Fibroblast of lung (primary cell): ENCODE measurements at regions not wholly inside any gene's neighbourhood (a gene's known extent, or its start where the extent isn't known, plus 50 kb on each side); places are given as distances from the start of the nearest gene placed in this dataset.

Source experiments
- DNase-seq, 2 donors: peaks; one replicate each; pipeline versions ENCODE4 v3.0.0 to v3.0.0-alpha.2; 2010; ENCODE audit warnings: low read depth in 2 of 2
- H2AFZ ChIP-seq: 2 replicates; pipeline ENCODE4 v1.5.1; 2012; ENCODE audit warnings: low read length, control low read depth, inconsistent platforms
- H3K27ac ChIP-seq: 2 replicates; pipeline ENCODE4 v1.5.1; 2011; ENCODE audit warnings: low read length, control low read depth; ENCODE audit not compliant: insufficient read depth
- H3K27me3 ChIP-seq: 2 replicates; pipeline ENCODE4 v1.5.1; 2011; ENCODE audit warnings: mild to moderate bottlenecking, low read length; ENCODE audit not compliant: control insufficient read depth, insufficient read depth
- H3K36me3 ChIP-seq: 2 replicates; pipeline ENCODE4 v1.5.1; 2011; ENCODE audit warnings: low read length; ENCODE audit not compliant: control insufficient read depth, insufficient read depth
- H3K4me1 ChIP-seq: 2 replicates; pipeline ENCODE4 v1.5.1; 2011; ENCODE audit warnings: low read length; ENCODE audit not compliant: control insufficient read depth, insufficient read depth; ENCODE audit errors: extremely low read depth
- H3K4me2 ChIP-seq: 2 replicates; pipeline ENCODE4 v1.5.1; 2011; ENCODE audit warnings: low read length, control low read depth; ENCODE audit not compliant: insufficient read depth; ENCODE audit errors: extremely low read depth
- H3K4me3 ChIP-seq, 4 experiments: fragments of 200-600 bp in 1 of 4; sonication (generic) in 1 of 4; replicated peaks in 1 of 4; 2 replicates each; pipeline ENCODE4 v1.5.1; 2011 to 2016; ENCODE audit warnings: low read length in 4 of 4, low read depth in 3 of 4, mild to moderate bottlenecking in 3 of 4, control low read depth in 2 of 4, inconsistent platforms in 1 of 4, mixed read lengths in 1 of 4; ENCODE audit not compliant: insufficient read depth in 1 of 4; ENCODE audit errors: control extremely low read depth in 1 of 4
- H3K79me2 ChIP-seq: 2 replicates; pipeline ENCODE4 v1.5.1; 2012; ENCODE audit warnings: mild to moderate bottlenecking, low read length, inconsistent platforms; ENCODE audit not compliant: control insufficient read depth, insufficient read depth
- H3K9ac ChIP-seq: 2 replicates; pipeline ENCODE4 v1.5.1; 2011; ENCODE audit warnings: mild to moderate bottlenecking, low read length, control low read depth; ENCODE audit not compliant: insufficient read depth
- H3K9me3 ChIP-seq: 2 replicates; pipeline ENCODE4 v1.5.1; 2012; ENCODE audit warnings: low read depth, low read length; ENCODE audit not compliant: control insufficient read depth, insufficient read depth
- H4K20me1 ChIP-seq: 2 replicates; pipeline ENCODE4 v1.5.1; 2011; ENCODE audit warnings: low read length; ENCODE audit not compliant: control insufficient read depth, insufficient read depth; ENCODE audit errors: extremely low read depth
- EZH2 ChIP-seq: IDR thresholded peaks from 2 replicates; pipeline ENCODE4 v1.5.1; 2012; ENCODE audit warnings: low read length, control low read depth, mild to moderate bottlenecking; ENCODE audit errors: missing control alignments
- TF ChIP-seq, protein P1 (sequence below), 2 donors: IDR thresholded peaks in 1 of 2; conservative IDR thresholded peaks in 1 of 2; 1 replicate in 1 of 2; 2 replicates in 1 of 2; pipeline ENCODE4 v1.5.1; 2011 to 2012; ENCODE audit warnings: low read length in 2 of 2, control low read depth in 1 of 2, inconsistent platforms in 1 of 2, low read depth in 1 of 2, mild to moderate bottlenecking in 1 of 2

DNA sequence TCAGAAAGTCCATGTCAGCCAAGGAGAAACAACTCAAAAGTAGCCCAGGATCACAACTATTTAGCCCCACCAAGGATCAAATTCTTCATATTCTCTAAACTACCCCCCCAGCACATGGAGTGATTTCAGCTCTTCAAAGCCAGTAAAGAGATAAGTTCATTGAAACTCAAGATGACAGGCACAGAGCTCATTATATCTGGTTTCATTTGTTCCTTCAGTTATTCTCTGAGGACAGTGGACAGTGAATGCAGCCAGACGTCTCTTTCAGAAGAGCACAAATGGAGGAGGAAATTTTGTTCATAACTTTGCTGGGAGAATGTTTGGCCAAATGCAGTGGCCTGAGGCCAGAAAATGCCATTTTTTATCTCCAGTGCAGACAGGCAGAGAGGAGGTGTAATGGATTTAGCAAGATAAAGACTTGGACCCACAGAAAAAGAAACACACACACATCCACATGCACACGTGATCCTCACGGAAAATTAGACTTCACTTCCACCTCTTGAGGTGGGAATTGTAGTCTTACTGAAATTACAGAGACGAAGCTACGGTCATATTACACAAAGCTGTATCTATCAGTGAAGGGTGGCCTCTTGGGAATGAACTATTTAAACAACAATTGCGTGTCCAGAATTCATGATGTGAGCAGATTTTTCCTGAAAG lies 64.6 kb downstream of the HES1 start:
- H3K4me3 ChIP-seq: no peak overlapping the region
- no peak overlapping the region for H3K27ac ChIP-seq
- no peaks in the 10 kb centered on the region for H4K20me1 ChIP-seq
- H3K79me2 ChIP-seq: no peaks in the 10 kb centered on the region
- H3K4me1 ChIP-seq: no peaks in the 10 kb centered on the region
- no peaks in the 10 kb centered on the region for H3K36me3 ChIP-seq
- peaks cover 20% of the 10 kb centered on the region for H3K27me3 ChIP-seq
- no peaks in the 10 kb centered on the region for H3K9me3 ChIP-seq
- H2AFZ ChIP-seq: no peak overlapping the region
- H3K9ac ChIP-seq: no peak overlapping the region
- no peak overlapping the region for H3K4me2 ChIP-seq
- TF ChIP-seq, protein P1, sequence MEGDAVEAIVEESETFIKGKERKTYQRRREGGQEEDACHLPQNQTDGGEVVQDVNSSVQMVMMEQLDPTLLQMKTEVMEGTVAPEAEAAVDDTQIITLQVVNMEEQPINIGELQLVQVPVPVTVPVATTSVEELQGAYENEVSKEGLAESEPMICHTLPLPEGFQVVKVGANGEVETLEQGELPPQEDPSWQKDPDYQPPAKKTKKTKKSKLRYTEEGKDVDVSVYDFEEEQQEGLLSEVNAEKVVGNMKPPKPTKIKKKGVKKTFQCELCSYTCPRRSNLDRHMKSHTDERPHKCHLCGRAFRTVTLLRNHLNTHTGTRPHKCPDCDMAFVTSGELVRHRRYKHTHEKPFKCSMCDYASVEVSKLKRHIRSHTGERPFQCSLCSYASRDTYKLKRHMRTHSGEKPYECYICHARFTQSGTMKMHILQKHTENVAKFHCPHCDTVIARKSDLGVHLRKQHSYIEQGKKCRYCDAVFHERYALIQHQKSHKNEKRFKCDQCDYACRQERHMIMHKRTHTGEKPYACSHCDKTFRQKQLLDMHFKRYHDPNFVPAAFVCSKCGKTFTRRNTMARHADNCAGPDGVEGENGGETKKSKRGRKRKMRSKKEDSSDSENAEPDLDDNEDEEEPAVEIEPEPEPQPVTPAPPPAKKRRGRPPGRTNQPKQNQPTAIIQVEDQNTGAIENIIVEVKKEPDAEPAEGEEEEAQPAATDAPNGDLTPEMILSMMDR (conservative IDR thresholded peaks at IDR 0.05 in 1 of 2, IDR thresholded peaks at IDR 0.05 in 1 of 2; ENCODE audit: low read depth in 1 of 2, low read length in 2 of 2): no peak
- TF ChIP-seq EZH2: no peak
- peak in 1 of 2 donors; percentile 27 for DNase-seq

- H3K9ac ChIP-seq: no peak overlapping the region
- no peaks in the 10 kb centered on the region for H3K9me3 ChIP-seq
- TF ChIP-seq EZH2: no peak
- TF ChIP-seq, protein P1 (conservative IDR thresholded peaks at IDR 0.05 in 1 of 2, IDR thresholded peaks at IDR 0.05 in 1 of 2; ENCODE audit: low read depth in 1 of 2, low read length in 2 of 2): no peak
- H2AFZ ChIP-seq: no peak overlapping the region
- H3K36me3 ChIP-seq: no peaks in the 10 kb centered on the region
- H3K4me2 ChIP-seq: no peak overlapping the region
- H3K4me3 ChIP-seq: no peak overlapping the region
- H3K4me1 ChIP-seq: no peaks in the 10 kb centered on the region
- no peaks in the 10 kb centered on the region for H3K79me2 ChIP-seq
- DNase-seq: no peak
- peaks cover 20% of the 10 kb centered on the region for H3K27me3 ChIP-seq
- no peaks in the 10 kb centered on the region for H4K20me1 ChIP-seq
- H3K27ac ChIP-seq: no peak overlapping the region
Observed at GRCh38 chr3:194201953-194202666, 66.2 kb downstream of the HES1 start.

- TF ChIP-seq, protein P1 (conservative IDR thresholded peaks at IDR 0.05 in 1 of 2, IDR thresholded peaks at IDR 0.05 in 1 of 2; ENCODE audit: low read depth in 1 of 2, low read length in 2 of 2): no peak
- no peak for TF ChIP-seq EZH2
- Histone ChIP-seq H3K36me3 (no peaks in the 10 kb centered on the region), H3K27ac (no peak overlapping the region), H3K9ac (no peak overlapping the region), H3K4me2 (no peak overlapping the region), H3K79me2 (no peaks in the 10 kb centered on the region), H3K27me3 (peaks cover 20% of the 10 kb centered on the region), H2AFZ (no peak overlapping the region), H4K20me1 (no peaks in the 10 kb centered on the region), H3K4me3 (no peak overlapping the region), H3K4me1 (no peaks in the 10 kb centered on the region), H3K9me3 (no peaks in the 10 kb centered on the region)
- no peak for DNase-seq
Observed at GRCh38 chr3:194203482-194204041, 67.6 kb downstream of the HES1 start.
